ENCODE measurements at regions not wholly inside any gene's neighbourhood (a gene's known extent, or its start where the extent isn't known, plus 50 kb on each side); places are given as distances from the start of the nearest gene placed in this dataset.

- no peak overlapping the region for H3K27ac ChIP-seq (replicated peaks)
- no peak overlapping the region for H3K4me3 ChIP-seq (replicated peaks; ENCODE audit: insufficient read depth, low read length)
- H3K27me3 ChIP-seq (ENCODE audit: insufficient read depth, poor library complexity, severe bottlenecking): no peaks in the 10 kb centered on the region
- TF ChIP-seq REST (IDR thresholded peaks at IDR 0.05; ENCODE audit: insufficient replicate concordance, low read depth): no peak
- TF ChIP-seq CTCF (IDR thresholded peaks at IDR 0.05; ENCODE audit: insufficient read depth, low read length): no peak
- TF ChIP-seq GABPA (IDR thresholded peaks at IDR 0.05; ENCODE audit: low read depth): no peak
- TF ChIP-seq POLR2AphosphoS5 (IDR thresholded peaks at IDR 0.05; ENCODE audit: low read depth): no peak
- TF ChIP-seq SPI1 (IDR thresholded peaks at IDR 0.05; ENCODE audit: borderline replicate concordance, low read depth): no peak
- DNase-seq (ENCODE audit: low read depth in 1 of 2, low spot score in 1 of 2): no peak
Observed at GRCh38 chr21:15207635-15208370, 143.0 kb upstream of the NRIP1 start.

GRCh38 chr21:15208786-15209185 is 144.0 kb upstream of the NRIP1 start:
- Histone ChIP-seq H3K27ac (replicated peaks) (no peak overlapping the region), H3K27me3 (ENCODE audit: insufficient read depth, poor library complexity, severe bottlenecking) (no peaks in the 10 kb centered on the region), H3K4me3 (replicated peaks; ENCODE audit: insufficient read depth, low read length) (no peak overlapping the region)
- TF ChIP-seq GABPA (IDR thresholded peaks at IDR 0.05; ENCODE audit: low read depth) (no peak), SPI1 (IDR thresholded peaks at IDR 0.05; ENCODE audit: borderline replicate concordance, low read depth) (no peak), REST (IDR thresholded peaks at IDR 0.05; ENCODE audit: insufficient replicate concordance, low read depth) (no peak), CTCF (IDR thresholded peaks at IDR 0.05; ENCODE audit: insufficient read depth, low read length) (no peak)
- DNase-seq (ENCODE audit: low read depth in 1 of 2, low spot score in 1 of 2): no peak

GRCh38 chr21:15209224-15209623 is 144.4 kb upstream of the NRIP1 start:
- no peak overlapping the region for H3K4me3 ChIP-seq (replicated peaks; ENCODE audit: insufficient read depth, low read length)
- no peak overlapping the region for H3K27ac ChIP-seq (replicated peaks)
- DNase-seq (ENCODE audit: low read depth in 1 of 2, low spot score in 1 of 2): no peak
- TF ChIP-seq CTCF (IDR thresholded peaks at IDR 0.05; ENCODE audit: insufficient read depth, low read length) (no peak), POLR2AphosphoS5 (IDR thresholded peaks at IDR 0.05; ENCODE audit: low read depth) (no peak), REST (IDR thresholded peaks at IDR 0.05; ENCODE audit: insufficient replicate concordance, low read depth) (no peak), SPI1 (IDR thresholded peaks at IDR 0.05; ENCODE audit: borderline replicate concordance, low read depth) (no peak), GABPA (IDR thresholded peaks at IDR 0.05; ENCODE audit: low read depth) (no peak)
- no peaks in the 10 kb centered on the region for H3K27me3 ChIP-seq (ENCODE audit: insufficient read depth, poor library complexity, severe bottlenecking)
